ENCODE measurements at regions not wholly inside any gene's neighbourhood (a gene's known extent, or its start where the extent isn't known, plus 50 kb on each side); places are given as distances from the start of the nearest gene placed in this dataset.
"Not testable (repeated sequence)": the region's sequence is repeated elsewhere in the genome, so short reads cannot be mapped to it uniquely, and the experiment has no call there.

- no peak overlapping the region for H3K27ac Mint-ChIP-seq
- H3K4me1 Mint-ChIP-seq (ENCODE audit: low read depth), result no peaks in the 10 kb centered on the region
- H3K36me3 Mint-ChIP-seq (ENCODE audit: low read depth), result no peaks in the 10 kb centered on the region
- no peak for DNase-seq
- no peaks in the 10 kb centered on the region for H3K27me3 Mint-ChIP-seq (ENCODE audit: insufficient read depth)
- peaks cover 33% of the 10 kb centered on the region for H3K9me3 Mint-ChIP-seq
- H3K4me3 Mint-ChIP-seq, result no peak overlapping the region
- no peak for TF ChIP-seq CTCF (IDR thresholded peaks at IDR 0.05)
Measured at GRCh38 chr12:71282925-71283324, 125.1 kb upstream of the TSPAN8 start.

GRCh38 chr12:71282020-71282419, 124.2 kb upstream of the TSPAN8 start:
- DNase-seq, result no peak
- Mint-ChIP-seq H3K4me3 (no peak overlapping the region), H3K4me1 (ENCODE audit: low read depth) (no peaks in the 10 kb centered on the region), H3K27ac (no peak overlapping the region), H3K9me3 (peaks cover 25% of the 10 kb centered on the region), H3K36me3 (ENCODE audit: low read depth) (no peaks in the 10 kb centered on the region), H3K27me3 (ENCODE audit: insufficient read depth) (no peaks in the 10 kb centered on the region)
- no peak for TF ChIP-seq CTCF (IDR thresholded peaks at IDR 0.05)

GRCh38 chr12:71281425-71281824, 123.6 kb upstream of the TSPAN8 start:
- Mint-ChIP-seq H3K27ac (no peak overlapping the region), H3K4me1 (ENCODE audit: low read depth) (no peaks in the 10 kb centered on the region), H3K9me3 (peaks cover 21% of the 10 kb centered on the region), H3K36me3 (ENCODE audit: low read depth) (no peaks in the 10 kb centered on the region), H3K27me3 (ENCODE audit: insufficient read depth) (no peaks in the 10 kb centered on the region), H3K4me3 (no peak overlapping the region)
- no peak for DNase-seq
- no peak for TF ChIP-seq CTCF (IDR thresholded peaks at IDR 0.05)

GRCh38 chr12:71277866-71278265, 120.1 kb upstream of the TSPAN8 start:
- no peak for TF ChIP-seq CTCF (IDR thresholded peaks at IDR 0.05)
- Mint-ChIP-seq H3K4me3 (no peak overlapping the region), H3K27ac (no peak overlapping the region), H3K4me1 (ENCODE audit: low read depth) (no peaks in the 10 kb centered on the region), H3K27me3 (ENCODE audit: insufficient read depth) (no peaks in the 10 kb centered on the region), H3K36me3 (ENCODE audit: low read depth) (no peaks in the 10 kb centered on the region), H3K9me3 (peaks cover 21% of the 10 kb centered on the region)
- DNase-seq, result no peak

- H3K4me1 Mint-ChIP-seq (ENCODE audit: low read depth), result no peaks in the 10 kb centered on the region
- no peak overlapping the region for H3K4me3 Mint-ChIP-seq
- H3K9me3 Mint-ChIP-seq, result peaks cover 22% of the 10 kb centered on the region
- no peaks in the 10 kb centered on the region for H3K36me3 Mint-ChIP-seq (ENCODE audit: low read depth)
- no peaks in the 10 kb centered on the region for H3K27me3 Mint-ChIP-seq (ENCODE audit: insufficient read depth)
- H3K27ac Mint-ChIP-seq, result no peak overlapping the region
- no peak for DNase-seq
- no peak for TF ChIP-seq CTCF (IDR thresholded peaks at IDR 0.05)
Measured at GRCh38 chr12:71276541-71276940, 118.7 kb upstream of the TSPAN8 start.

GRCh38 chr12:71270794-71271193, 113.0 kb upstream of the TSPAN8 start:
- not testable (repeated sequence) for H3K4me3 Mint-ChIP-seq; H3K36me3 Mint-ChIP-seq (ENCODE audit: low read depth); H3K4me1 Mint-ChIP-seq (ENCODE audit: low read depth); H3K27me3 Mint-ChIP-seq (ENCODE audit: insufficient read depth); H3K27ac Mint-ChIP-seq; DNase-seq
- H3K9me3 Mint-ChIP-seq, result peaks cover 22% of the 10 kb centered on the region
